K562 (cell line): ENCODE measurements at regions not wholly inside any gene's neighbourhood (a gene's known extent, or its start where the extent isn't known, plus 50 kb on each side); places are given as distances from the start of the nearest gene placed in this dataset.

Experiments
- EGR1 ChIP-seq: fragments of 450-650 bp; conservative IDR thresholded peaks from 2 replicates; pipeline ENCODE4 v1.6.1; 2017; ENCODE audit warnings: mild to moderate bottlenecking
- HDAC6 ChIP-seq: IDR thresholded peaks from 2 replicates; pipeline ENCODE4 v1.6.1; 2012; ENCODE audit warnings: low read depth, mild to moderate bottlenecking, control low read depth, inconsistent platforms, low read length, moderate library complexity
- NR2C2 ChIP-seq, 2 experiments: fragments of 200-800 bp in 1 of 2; sonication (Bioruptor generic) in 1 of 2; sonication (generic) in 1 of 2; formaldehyde crosslinking in 1 of 2; IDR thresholded peaks; 2 replicates each; pipeline versions ENCODE4 v1.6.1 to v1.8.0; 2016 to 2022; ENCODE audit warnings: mild to moderate bottlenecking in 1 of 2, missing compliant biosample characterization in 1 of 2, missing genetic modification characterization in 1 of 2, missing genetic modification reagents in 1 of 2
- POLR2A ChIP-seq: fragments of 450-650 bp; conservative IDR thresholded peaks from 2 replicates; pipeline ENCODE4 v1.6.1; 2016
- RBM17 ChIP-seq: fragments of 200-400 bp; formaldehyde crosslinking; IDR thresholded peaks from 2 replicates; pipeline ENCODE4 v1.6.1; 2017; ENCODE audit warnings: low read depth, mild to moderate bottlenecking, low read length, borderline replicate concordance
- RBM34 ChIP-seq: fragments of 200-400 bp; formaldehyde crosslinking; IDR thresholded peaks from 2 replicates; pipeline ENCODE4 v1.6.1; 2018; ENCODE audit warnings: low read length, borderline replicate concordance; ENCODE audit not compliant: insufficient read depth
- SMARCE1 ChIP-seq: fragments of 450-650 bp; IDR thresholded peaks from 2 replicates; pipeline ENCODE4 v1.7.1; 2016; ENCODE audit warnings: mild to moderate bottlenecking
- SUPT5H ChIP-seq: fragments of 450-650 bp; IDR thresholded peaks from 2 replicates; pipeline ENCODE4 v1.6.1; 2016
- TF ChIP-seq, protein P1 (sequence below): sonication (generic); formaldehyde crosslinking; IDR thresholded peaks from 2 replicates; pipeline ENCODE4 v1.8.1; 2022; ENCODE audit warnings: missing genetic modification reagents

DNA sequence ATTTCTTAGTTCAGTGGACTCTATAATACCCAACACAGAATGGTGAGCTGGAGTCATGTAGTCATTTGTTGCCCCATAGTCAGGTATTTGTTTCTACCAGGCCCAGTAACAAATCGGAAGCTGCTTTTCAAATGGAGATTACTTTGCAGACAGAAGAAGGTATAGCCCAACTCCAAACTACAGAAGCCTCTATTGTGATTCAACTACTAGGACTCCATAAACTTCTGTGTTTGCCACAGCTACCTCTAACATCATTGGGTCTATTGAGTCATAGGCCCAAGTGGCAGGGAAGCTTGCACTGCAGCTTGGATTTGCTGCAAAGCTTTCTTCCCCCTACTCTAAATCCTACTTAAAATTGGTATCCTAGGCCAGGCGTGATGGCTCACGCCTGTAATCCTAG lies 148.8 kb upstream of the STK26 start:
- TF ChIP-seq SMARCE1 (no peak), EGR1 (no peak), SUPT5H (no peak), NR2C2 (CRISPR knock-in tag; IDR thresholded peaks at IDR 0.05) (no peak), NR2C2 (tag; IDR thresholded peaks at IDR 0.05) (no peak), RBM34 (no peak), RBM17 (no peak), POLR2A (no peak), HDAC6 (no peak)
- TF ChIP-seq, protein P1, sequence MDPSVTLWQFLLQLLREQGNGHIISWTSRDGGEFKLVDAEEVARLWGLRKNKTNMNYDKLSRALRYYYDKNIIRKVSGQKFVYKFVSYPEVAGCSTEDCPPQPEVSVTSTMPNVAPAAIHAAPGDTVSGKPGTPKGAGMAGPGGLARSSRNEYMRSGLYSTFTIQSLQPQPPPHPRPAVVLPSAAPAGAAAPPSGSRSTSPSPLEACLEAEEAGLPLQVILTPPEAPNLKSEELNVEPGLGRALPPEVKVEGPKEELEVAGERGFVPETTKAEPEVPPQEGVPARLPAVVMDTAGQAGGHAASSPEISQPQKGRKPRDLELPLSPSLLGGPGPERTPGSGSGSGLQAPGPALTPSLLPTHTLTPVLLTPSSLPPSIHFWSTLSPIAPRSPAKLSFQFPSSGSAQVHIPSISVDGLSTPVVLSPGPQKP (CRISPR knock-in tag): no peak
